HPDE6-E6E7 (cell line): ENCODE measurements at regions not wholly inside any gene's neighbourhood (a gene's known extent, or its start where the extent isn't known, plus 50 kb on each side); places are given as distances from the start of the nearest gene placed in this dataset.

Experiments used
- DNase-seq: peaks from one replicate; pipeline ENCODE4 v3.0.0; 2011; ENCODE audit warnings: missing footprints; ENCODE audit errors: extremely low spot score

GRCh38 chr5:143498821-143499220, 95.3 kb upstream of the NR3C1 start:
- DNase-seq, result no peak

GRCh38 chr5:143497749-143498148, 94.3 kb upstream of the NR3C1 start:
- DNase-seq, result no peak

- DNase-seq, result no peak
Observed at GRCh38 chr5:143496943-143497342, 93.5 kb upstream of the NR3C1 start.

GRCh38 chr5:143495821-143496275, 92.4 kb upstream of the NR3C1 start:
- DNase-seq, result no peak

GRCh38 chr5:143495110-143495509, 91.6 kb upstream of the NR3C1 start:
- no peak for DNase-seq

- no peak for DNase-seq
Observed at GRCh38 chr5:143494595-143494994, 91.1 kb upstream of the NR3C1 start.

- no peak for DNase-seq
Observed at GRCh38 chr5:143494162-143494561, 90.7 kb upstream of the NR3C1 start.

GRCh38 chr5:143492783-143493182, 89.3 kb upstream of the NR3C1 start:
- DNase-seq, result no peak

- DNase-seq, result no peak
Observed at GRCh38 chr5:143491646-143492045, 88.2 kb upstream of the NR3C1 start.

GRCh38 chr5:143488381-143488780, 84.9 kb upstream of the NR3C1 start:
- DNase-seq, result no peak

GRCh38 chr5:143484601-143485000, 81.1 kb upstream of the NR3C1 start:
- no peak for DNase-seq

- no peak for DNase-seq
Observed at GRCh38 chr5:143481697-143482531, 78.4 kb upstream of the NR3C1 start.

GRCh38 chr5:143480001-143480400, 76.5 kb upstream of the NR3C1 start:
- DNase-seq, result no peak

- DNase-seq, result peak; percentile 42
Observed at GRCh38 chr5:143479394-143479793, 75.9 kb upstream of the NR3C1 start.

- DNase-seq, result no peak
Observed at GRCh38 chr5:143476601-143477211, 73.2 kb upstream of the NR3C1 start.

GRCh38 chr5:143474616-143475015, 71.1 kb upstream of the NR3C1 start:
- DNase-seq, result no peak

GRCh38 chr5:143473481-143473880, 70.0 kb upstream of the NR3C1 start:
- no peak for DNase-seq

GRCh38 chr5:143472576-143472975, 69.1 kb upstream of the NR3C1 start:
- DNase-seq, result no peak

GRCh38 chr5:143471666-143472464, 68.4 kb upstream of the NR3C1 start:
- no peak for DNase-seq

- no peak for DNase-seq
Observed at GRCh38 chr5:143471041-143471509, 67.6 kb upstream of the NR3C1 start.

GRCh38 chr5:143470120-143470519, 66.6 kb upstream of the NR3C1 start:
- DNase-seq, result no peak

- DNase-seq, result no peak
Observed at GRCh38 chr5:143469125-143469524, 65.6 kb upstream of the NR3C1 start.
